Endodermal cell (in vitro differentiated cells): ENCODE measurements at regions not wholly inside any gene's neighbourhood (a gene's known extent, or its start where the extent isn't known, plus 50 kb on each side); places are given as distances from the start of the nearest gene placed in this dataset.

ENCODE experiments used
- DNase-seq: peaks from one replicate; pipeline ENCODE4 v3.0.0-alpha.2; 2017
- H3K27ac ChIP-seq: 2 replicates; pipeline ENCODE4 v1.5.1; 2013; ENCODE audit warnings: mild to moderate bottlenecking, low read depth, low read length, moderate library complexity
- H3K27me3 ChIP-seq: 2 replicates; pipeline ENCODE4 v1.6.1; 2013; ENCODE audit warnings: mild to moderate bottlenecking, low read length, moderate library complexity; ENCODE audit not compliant: insufficient read depth, control insufficient read depth, poor library complexity, severe bottlenecking
- H3K36me3 ChIP-seq: 2 replicates; pipeline ENCODE4 v1.7.0; 2013; ENCODE audit warnings: mild to moderate bottlenecking, low read length, moderate library complexity; ENCODE audit not compliant: control insufficient read depth, insufficient read depth
- H3K4me1 ChIP-seq: one replicate; pipeline ENCODE4 v1.7.0; 2013; ENCODE audit warnings: low read length; ENCODE audit not compliant: control insufficient read depth, insufficient read depth
- H3K4me3 ChIP-seq: 2 replicates; pipeline ENCODE4 v1.5.1; 2013; ENCODE audit warnings: mild to moderate bottlenecking, low read length, moderate library complexity
- H3K9ac ChIP-seq: 2 replicates; pipeline ENCODE4 v1.6.1; 2013; ENCODE audit warnings: mild to moderate bottlenecking, low read length, moderate library complexity; ENCODE audit not compliant: poor library complexity, severe bottlenecking; ENCODE audit errors: extremely low read depth
- H3K9me3 ChIP-seq: 2 replicates; pipeline ENCODE4 v1.6.1; 2013; ENCODE audit warnings: mild to moderate bottlenecking, low read length, moderate library complexity; ENCODE audit not compliant: control insufficient read depth
- H3K27ac Mint-ChIP-seq: 2 replicates; pipeline ENCODE4 v1.8.0; 2020; ENCODE audit warnings: mixed read lengths
- H3K27me3 Mint-ChIP-seq: 2 replicates; pipeline ENCODE4 v1.8.0; 2021; ENCODE audit warnings: mild to moderate bottlenecking, mixed read lengths; ENCODE audit not compliant: insufficient read depth
- H3K36me3 Mint-ChIP-seq: 2 replicates; pipeline ENCODE4 v1.8.0; 2020; ENCODE audit warnings: low read depth, mixed read lengths
- H3K4me1 Mint-ChIP-seq: 2 replicates; pipeline ENCODE4 v1.8.0; 2020; ENCODE audit warnings: mixed read lengths
- H3K4me3 Mint-ChIP-seq: 2 replicates; pipeline ENCODE4 v1.8.0; 2020; ENCODE audit warnings: mild to moderate bottlenecking, moderate library complexity, mixed read lengths
- H3K9me3 Mint-ChIP-seq: 2 replicates; pipeline ENCODE4 v1.8.0; 2020; ENCODE audit warnings: mild to moderate bottlenecking, mixed read lengths
- WGBS, 2 experiments: methylation state at CpG; one replicate each; pipeline versions ENCODE4 v1.1.5 to v1.1.7; 2013; ENCODE audit warnings: missing lambda C conversion rate in 2 of 2, mixed read lengths in 1 of 2; ENCODE audit not compliant: insufficient coverage in 1 of 2, insufficient read length in 1 of 2; 5-methylcytosine and 5-hydroxymethylcytosine counted together
- TF ChIP-seq, protein P1 (sequence below): fragments of 200-600 bp; sonication (generic); conservative IDR thresholded peaks from 2 replicates; pipeline ENCODE4 v1.5.0; 2021; ENCODE audit warnings: antibody characterized with exemption, mild to moderate bottlenecking

DNA sequence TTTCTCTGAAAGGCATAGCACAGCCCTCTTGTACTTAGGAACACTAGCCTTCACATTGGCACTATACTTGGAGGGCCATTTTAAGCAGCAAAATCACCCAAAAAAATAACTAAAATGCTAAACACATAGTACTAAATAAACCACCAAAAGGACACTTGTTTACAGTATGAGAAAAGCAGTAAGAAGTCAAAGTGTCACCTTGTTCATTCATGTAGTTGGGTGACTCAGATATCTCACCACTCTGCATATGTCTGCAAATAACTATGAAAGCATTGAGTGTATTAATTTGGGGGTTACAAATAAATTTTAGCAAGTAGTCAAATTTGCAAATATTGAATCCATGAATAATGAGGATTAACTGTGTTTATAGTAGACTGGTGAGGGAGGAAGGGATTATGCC is 107.6 kb downstream of the ELAPOR2 start:
- Histone ChIP-seq H3K4me3 (no peak overlapping the region), H3K27ac (no peak overlapping the region), H3K9ac (no peak overlapping the region), H3K4me1 (peaks cover 25% of the 10 kb centered on the region), H3K9me3 (no peaks in the 10 kb centered on the region), H3K27me3 (no peaks in the 10 kb centered on the region), H3K36me3 (peaks cover 17% of the 10 kb centered on the region)
- no peak for DNase-seq
- TF ChIP-seq, protein P1, sequence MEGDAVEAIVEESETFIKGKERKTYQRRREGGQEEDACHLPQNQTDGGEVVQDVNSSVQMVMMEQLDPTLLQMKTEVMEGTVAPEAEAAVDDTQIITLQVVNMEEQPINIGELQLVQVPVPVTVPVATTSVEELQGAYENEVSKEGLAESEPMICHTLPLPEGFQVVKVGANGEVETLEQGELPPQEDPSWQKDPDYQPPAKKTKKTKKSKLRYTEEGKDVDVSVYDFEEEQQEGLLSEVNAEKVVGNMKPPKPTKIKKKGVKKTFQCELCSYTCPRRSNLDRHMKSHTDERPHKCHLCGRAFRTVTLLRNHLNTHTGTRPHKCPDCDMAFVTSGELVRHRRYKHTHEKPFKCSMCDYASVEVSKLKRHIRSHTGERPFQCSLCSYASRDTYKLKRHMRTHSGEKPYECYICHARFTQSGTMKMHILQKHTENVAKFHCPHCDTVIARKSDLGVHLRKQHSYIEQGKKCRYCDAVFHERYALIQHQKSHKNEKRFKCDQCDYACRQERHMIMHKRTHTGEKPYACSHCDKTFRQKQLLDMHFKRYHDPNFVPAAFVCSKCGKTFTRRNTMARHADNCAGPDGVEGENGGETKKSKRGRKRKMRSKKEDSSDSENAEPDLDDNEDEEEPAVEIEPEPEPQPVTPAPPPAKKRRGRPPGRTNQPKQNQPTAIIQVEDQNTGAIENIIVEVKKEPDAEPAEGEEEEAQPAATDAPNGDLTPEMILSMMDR, result no peak
- H3K27ac Mint-ChIP-seq, result no peak overlapping the region
- H3K4me3 Mint-ChIP-seq, result no peak overlapping the region
- H3K9me3 Mint-ChIP-seq, result no peaks in the 10 kb centered on the region
- peaks cover 7% of the 10 kb centered on the region for H3K36me3 Mint-ChIP-seq
- no peaks in the 10 kb centered on the region for H3K27me3 Mint-ChIP-seq
- peaks cover 67% of the 10 kb centered on the region for H3K4me1 Mint-ChIP-seq

GRCh38 chr7:86950944-86951343 is 108.5 kb downstream of the ELAPOR2 start:
- Mint-ChIP-seq H3K27ac (no peak overlapping the region), H3K9me3 (no peaks in the 10 kb centered on the region), H3K4me3 (no peak overlapping the region), H3K4me1 (peaks cover 61% of the 10 kb centered on the region), H3K36me3 (peaks cover 11% of the 10 kb centered on the region), H3K27me3 (no peaks in the 10 kb centered on the region)
- WGBS, 2 experiments, result 100% methylated on average over 1 of the region's 1 CpG; no CpG with 5 or more reads in 1 of the 2 experiments
- Histone ChIP-seq H3K4me3 (no peak overlapping the region), H3K27ac (no peak overlapping the region), H3K9ac (no peak overlapping the region), H3K4me1 (peaks cover 24% of the 10 kb centered on the region), H3K9me3 (no peaks in the 10 kb centered on the region), H3K36me3 (peaks cover 22% of the 10 kb centered on the region), H3K27me3 (no peaks in the 10 kb centered on the region)
- DNase-seq, result no peak
- TF ChIP-seq, protein P1, result no peak

GRCh38 chr7:86950360-86950759 is 109.1 kb downstream of the ELAPOR2 start:
- Mint-ChIP-seq H3K9me3 (no peaks in the 10 kb centered on the region), H3K36me3 (peaks cover 13% of the 10 kb centered on the region), H3K27ac (no peak overlapping the region), H3K4me3 (no peak overlapping the region), H3K27me3 (no peaks in the 10 kb centered on the region), H3K4me1 (peaks cover 56% of the 10 kb centered on the region)
- Histone ChIP-seq H3K4me3 (no peak overlapping the region), H3K9ac (no peak overlapping the region), H3K27me3 (no peaks in the 10 kb centered on the region), H3K4me1 (peaks cover 24% of the 10 kb centered on the region), H3K27ac (no peak overlapping the region), H3K36me3 (peaks cover 23% of the 10 kb centered on the region), H3K9me3 (no peaks in the 10 kb centered on the region)
- WGBS, 2 experiments, result 97 to 100% methylated on average over 2 to 4 of the region's 4 CpGs
- no peak for DNase-seq
- TF ChIP-seq, protein P1, result no peak
